Ishikawa (cell line): ENCODE measurements at regions not wholly inside any gene's neighbourhood (a gene's known extent, or its start where the extent isn't known, plus 50 kb on each side); places are given as distances from the start of the nearest gene placed in this dataset.

Experiments
- CEBPB ChIP-seq: IDR thresholded peaks from 2 replicates; pipeline ENCODE4 v1.6.1; 2012
- CREB1 ChIP-seq: IDR thresholded peaks from 2 replicates; pipeline ENCODE4 v1.6.1; 2012; ENCODE audit warnings: low read depth
- EGR1 ChIP-seq: IDR thresholded peaks from 2 replicates; pipeline ENCODE4 v1.6.1; 2012
- EP300 ChIP-seq: IDR thresholded peaks from 2 replicates; pipeline ENCODE4 v1.6.1; 2012; ENCODE audit warnings: borderline replicate concordance
- FOXM1 ChIP-seq: IDR thresholded peaks from 2 replicates; pipeline ENCODE4 v1.6.1; 2012; ENCODE audit warnings: low read depth, borderline replicate concordance
- MAX ChIP-seq: IDR thresholded peaks from 2 replicates; pipeline ENCODE4 v1.6.1; 2012
- NFIC ChIP-seq: IDR thresholded peaks from 2 replicates; pipeline ENCODE4 v1.6.1; 2012
- RAD21 ChIP-seq: IDR thresholded peaks from 2 replicates; pipeline ENCODE4 v1.6.1; 2012; ENCODE audit warnings: low read depth
- REST ChIP-seq: IDR thresholded peaks from 2 replicates; pipeline ENCODE4 v1.6.1; 2012; ENCODE audit warnings: low read depth, mild to moderate bottlenecking
- TAF1 ChIP-seq: IDR thresholded peaks from 2 replicates; pipeline ENCODE4 v1.6.1; 2012; ENCODE audit warnings: low read depth, mild to moderate bottlenecking
- TCF12 ChIP-seq: IDR thresholded peaks from 2 replicates; pipeline ENCODE4 v1.6.1; 2012; ENCODE audit warnings: low read depth
- TEAD4 ChIP-seq: IDR thresholded peaks from 2 replicates; pipeline ENCODE4 v1.6.1; 2012
- USF1 ChIP-seq: IDR thresholded peaks from 2 replicates; pipeline ENCODE4 v1.6.1; 2012
- YY1 ChIP-seq: IDR thresholded peaks from 2 replicates; pipeline ENCODE4 v1.6.1; 2012; ENCODE audit warnings: low read depth
- ZBTB7A ChIP-seq: IDR thresholded peaks from 2 replicates; pipeline ENCODE4 v1.6.1; 2012; ENCODE audit warnings: low read depth

- TF ChIP-seq FOXM1 = no peak
- TF ChIP-seq REST = no peak
- no peak for TF ChIP-seq RAD21
- no peak for TF ChIP-seq USF1
- no peak for TF ChIP-seq EGR1
- no peak for TF ChIP-seq CREB1
- TF ChIP-seq MAX = no peak
- TF ChIP-seq CEBPB = no peak
- TF ChIP-seq ZBTB7A = no peak
- no peak for TF ChIP-seq TCF12
- TF ChIP-seq TAF1 = no peak
- no peak for TF ChIP-seq YY1
- TF ChIP-seq EP300 = no peak
- TF ChIP-seq NFIC = no peak
Observed at GRCh38 chr12:87464565-87464964, 564.6 kb downstream of the C12orf50 start.

GRCh38 chr12:87444039-87444438 lies 585.2 kb downstream of the C12orf50 start:
- TF ChIP-seq ZBTB7A = no peak
- no peak for TF ChIP-seq TAF1
- no peak for TF ChIP-seq USF1
- TF ChIP-seq TEAD4 = no peak
- no peak for TF ChIP-seq YY1
- no peak for TF ChIP-seq MAX
- TF ChIP-seq RAD21 = no peak
- TF ChIP-seq EP300 = no peak

- no peak for TF ChIP-seq ZBTB7A
- no peak for TF ChIP-seq EGR1
- no peak for TF ChIP-seq MAX
- TF ChIP-seq TCF12 = no peak
- no peak for TF ChIP-seq REST
- no peak for TF ChIP-seq TAF1
- TF ChIP-seq NFIC = no peak
- no peak for TF ChIP-seq YY1
- no peak for TF ChIP-seq USF1
- no peak for TF ChIP-seq CEBPB
- TF ChIP-seq TEAD4 = no peak
- TF ChIP-seq EP300 = no peak
Observed at GRCh38 chr12:87441511-87441910, 587.7 kb downstream of the C12orf50 start.

GRCh38 chr12:87439990-87440827 lies 589.0 kb downstream of the C12orf50 start:
- TF ChIP-seq CEBPB = no peak
- no peak for TF ChIP-seq YY1
- TF ChIP-seq NFIC = peak; percentile 31; the same call in 1 of the 2 replicates
- TF ChIP-seq EGR1 = no peak
- TF ChIP-seq FOXM1 = no peak
- TF ChIP-seq ZBTB7A = no peak
- peak; percentile 53 for TF ChIP-seq TCF12
- TF ChIP-seq EP300 = peak; percentile 54; the same call in 1 of the 2 replicates
- TF ChIP-seq MAX = 0 out of 2 replicates have a peak, but pooled peaks have one; percentile 32
- no peak for TF ChIP-seq RAD21
- TF ChIP-seq TEAD4 = no peak
- TF ChIP-seq CREB1 = no peak
- 0 out of 2 replicates have a peak, but pooled peaks have one; percentile 7 for TF ChIP-seq USF1
- TF ChIP-seq REST = no peak
- no peak for TF ChIP-seq TAF1
